Stimulated activated CD8-positive, alpha-beta memory T cell treated with anti-CD3 and anti-CD28 coated beads, Interleukin-12 subunit alpha, Interleukin-12 subunit beta, amount 100 ng/mL, for 4 hours (primary cell): ENCODE measurements at regions not wholly inside any gene's neighbourhood (a gene's known extent, or its start where the extent isn't known, plus 50 kb on each side); places are given as distances from the start of the nearest gene placed in this dataset.

Source experiments
- DNase-seq: peaks from one replicate; pipeline ENCODE4 v3.0.0-alpha.2; 2020; ENCODE audit warnings: low read depth

GRCh38 chr6:165952514-165952913 lies 215.1 kb downstream of the TBXT start:
- no peak for DNase-seq

GRCh38 chr6:165950316-165950715 lies 217.3 kb downstream of the TBXT start:
- no peak for DNase-seq

GRCh38 chr6:165949324-165949723 lies 218.3 kb downstream of the TBXT start:
- no peak for DNase-seq

- no peak for DNase-seq
Measured at GRCh38 chr6:165944002-165944466, 223.6 kb downstream of the TBXT start.

GRCh38 chr6:165941786-165942185 lies 225.9 kb downstream of the TBXT start:
- DNase-seq = no peak

GRCh38 chr6:165941249-165941775 lies 226.3 kb downstream of the TBXT start:
- DNase-seq = no peak

- no peak for DNase-seq
Measured at GRCh38 chr6:165940366-165940765, 227.3 kb downstream of the TBXT start.

- DNase-seq = no peak
Measured at GRCh38 chr6:165939601-165940290, 227.9 kb downstream of the TBXT start.

- no peak for DNase-seq
Measured at GRCh38 chr6:165939047-165939446, 228.6 kb downstream of the TBXT start.

GRCh38 chr6:165937564-165938358 lies 229.9 kb downstream of the TBXT start:
- DNase-seq = no peak

GRCh38 chr6:165936660-165937059 lies 231.0 kb downstream of the TBXT start:
- DNase-seq = no peak

- DNase-seq = no peak
Measured at GRCh38 chr6:165936096-165936495, 231.6 kb downstream of the TBXT start.

GRCh38 chr6:165931675-165932074 lies 236.0 kb downstream of the TBXT start:
- DNase-seq = no peak

GRCh38 chr6:165930668-165931214 lies 236.9 kb downstream of the TBXT start:
- DNase-seq = no peak

GRCh38 chr6:165929607-165930006 lies 238.0 kb downstream of the TBXT start:
- no peak for DNase-seq

GRCh38 chr6:165926378-165926777 lies 241.3 kb downstream of the TBXT start:
- DNase-seq = no peak

GRCh38 chr6:165925474-165926156 lies 242.0 kb downstream of the TBXT start:
- no peak for DNase-seq

- no peak for DNase-seq
Measured at GRCh38 chr6:165922309-165922794, 245.3 kb downstream of the TBXT start.

- no peak for DNase-seq
Measured at GRCh38 chr6:165920896-165921671, 246.6 kb downstream of the TBXT start.

GRCh38 chr6:165917576-165917975 lies 250.1 kb downstream of the TBXT start:
- DNase-seq = no peak

GRCh38 chr6:165915022-165915770 lies 252.2 kb upstream of the PDE10A start:
- DNase-seq = no peak
